ENCODE measurements at regions not wholly inside any gene's neighbourhood (a gene's known extent, or its start where the extent isn't known, plus 50 kb on each side); places are given as distances from the start of the nearest gene placed in this dataset.

GRCh38 chr5:103490030-103490739 lies 72.4 kb downstream of the NUDT12 start:
- Histone ChIP-seq H4K20me1 (ENCODE audit: low read depth, low read length) (no peaks in the 10 kb centered on the region), H3K4me3 (ENCODE audit: insufficient read depth, low read length, poor library complexity, severe bottlenecking) (no peak overlapping the region), H3K27me3 (ENCODE audit: low read length) (no peaks in the 10 kb centered on the region), H3K27ac (ENCODE audit: low read depth, low read length) (no peak overlapping the region), H3K4me2 (ENCODE audit: low read depth, low read length, poor library complexity, severe bottlenecking) (no peak overlapping the region), H3K79me2 (ENCODE audit: insufficient read depth, low read length) (no peaks in the 10 kb centered on the region), H3K9me3 (ENCODE audit: insufficient read depth, low read length) (no peaks in the 10 kb centered on the region), H3F3A (ENCODE audit: insufficient read depth) (no peaks in the 10 kb centered on the region), H3K9ac (ENCODE audit: low read length) (no peak overlapping the region), H2AFZ (ENCODE audit: low read depth, low read length, severe bottlenecking) (no peak overlapping the region), H3K9me2 (replicated peaks; ENCODE audit: insufficient read depth, low read length) (no peaks in the 10 kb centered on the region), H3K36me3 (ENCODE audit: low read length) (no peaks in the 10 kb centered on the region)
- TF ChIP-seq EZH2phosphoT487 (conservative IDR thresholded peaks at IDR 0.05; ENCODE audit: low read length) (no peak), CTCF (IDR thresholded peaks at IDR 0.05; ENCODE audit: insufficient read depth, low read length, poor library complexity, severe bottlenecking) (no peak)

GRCh38 chr5:103489307-103489706 lies 73.3 kb downstream of the NUDT12 start:
- Histone ChIP-seq H3K4me3 (ENCODE audit: insufficient read depth, low read length, poor library complexity, severe bottlenecking) (no peak overlapping the region), H3K4me2 (ENCODE audit: low read depth, low read length, poor library complexity, severe bottlenecking) (no peak overlapping the region), H3K9ac (ENCODE audit: low read length) (no peak overlapping the region), H3K9me2 (replicated peaks; ENCODE audit: insufficient read depth, low read length) (no peaks in the 10 kb centered on the region), H3F3A (ENCODE audit: insufficient read depth) (no peaks in the 10 kb centered on the region), H3K27ac (ENCODE audit: low read depth, low read length) (no peak overlapping the region), H3K79me2 (ENCODE audit: insufficient read depth, low read length) (no peaks in the 10 kb centered on the region), H4K20me1 (ENCODE audit: low read depth, low read length) (no peaks in the 10 kb centered on the region), H3K27me3 (ENCODE audit: low read length) (no peaks in the 10 kb centered on the region), H3K9me3 (ENCODE audit: insufficient read depth, low read length) (no peaks in the 10 kb centered on the region), H2AFZ (ENCODE audit: low read depth, low read length, severe bottlenecking) (no peak overlapping the region), H3K36me3 (ENCODE audit: low read length) (no peaks in the 10 kb centered on the region)
- TF ChIP-seq CTCF (IDR thresholded peaks at IDR 0.05; ENCODE audit: insufficient read depth, low read length, poor library complexity, severe bottlenecking) = no peak
- no peak for TF ChIP-seq EZH2phosphoT487 (conservative IDR thresholded peaks at IDR 0.05; ENCODE audit: low read length)

- H3K27ac ChIP-seq (ENCODE audit: low read depth, low read length) = no peak overlapping the region
- H3K36me3 ChIP-seq (ENCODE audit: low read length) = no peaks in the 10 kb centered on the region
- H4K20me1 ChIP-seq (ENCODE audit: low read depth, low read length) = no peaks in the 10 kb centered on the region
- no peaks in the 10 kb centered on the region for H3F3A ChIP-seq (ENCODE audit: insufficient read depth)
- H3K4me2 ChIP-seq (ENCODE audit: low read depth, low read length, poor library complexity, severe bottlenecking) = no peak overlapping the region
- no peaks in the 10 kb centered on the region for H3K9me3 ChIP-seq (ENCODE audit: insufficient read depth, low read length)
- no peaks in the 10 kb centered on the region for H3K9me2 ChIP-seq (replicated peaks; ENCODE audit: insufficient read depth, low read length)
- no peaks in the 10 kb centered on the region for H3K27me3 ChIP-seq (ENCODE audit: low read length)
- H3K4me3 ChIP-seq (ENCODE audit: insufficient read depth, low read length, poor library complexity, severe bottlenecking) = no peak overlapping the region
- H3K9ac ChIP-seq (ENCODE audit: low read length) = no peak overlapping the region
- no peak for TF ChIP-seq CTCF (IDR thresholded peaks at IDR 0.05; ENCODE audit: insufficient read depth, low read length, poor library complexity, severe bottlenecking)
- no peak for TF ChIP-seq EZH2phosphoT487 (conservative IDR thresholded peaks at IDR 0.05; ENCODE audit: low read length)
- H3K79me2 ChIP-seq (ENCODE audit: insufficient read depth, low read length) = no peaks in the 10 kb centered on the region
- H2AFZ ChIP-seq (ENCODE audit: low read depth, low read length, severe bottlenecking) = no peak overlapping the region
These were observed 74.6 kb downstream of the NUDT12 start for GRCh38 chr5:103487822-103488493.

Measured in SU-DHL-6 (cell line).